H9 (cell line): ENCODE measurements at regions not wholly inside any gene's neighbourhood (a gene's known extent, or its start where the extent isn't known, plus 50 kb on each side); places are given as distances from the start of the nearest gene placed in this dataset.

Source experiments
- DNase-seq: peaks from one replicate; pipeline ENCODE4 v3.0.0-alpha.2; 2017
- H2AFZ ChIP-seq: one replicate; pipeline ENCODE4 v1.6.1; 2013; ENCODE audit warnings: mild to moderate bottlenecking, low read length, control low read depth, moderate library complexity
- H2AK5ac ChIP-seq: 2 replicates; pipeline ENCODE4 v1.6.1; 2013; ENCODE audit warnings: low read length, control low read depth, mixed read lengths; ENCODE audit not compliant: insufficient read length
- H2BK120ac ChIP-seq: one replicate; pipeline ENCODE4 v1.6.1; 2013; ENCODE audit warnings: low read depth, mild to moderate bottlenecking, low read length, control low read depth, inconsistent platforms; ENCODE audit not compliant: poor library complexity, severe bottlenecking
- H2BK12ac ChIP-seq: 2 replicates; pipeline ENCODE4 v1.6.1; 2013; ENCODE audit warnings: low read length, control low read depth, mixed read lengths, low read depth; ENCODE audit not compliant: insufficient read length
- H2BK15ac ChIP-seq: 2 replicates; pipeline ENCODE4 v1.6.1; 2013; ENCODE audit warnings: low read depth, low read length, control low read depth
- H2BK20ac ChIP-seq: one replicate; pipeline ENCODE4 v1.6.1; 2013; ENCODE audit warnings: low read depth, mild to moderate bottlenecking, low read length, control low read depth, inconsistent platforms; ENCODE audit not compliant: poor library complexity, severe bottlenecking
- H2BK5ac ChIP-seq: 2 replicates; pipeline ENCODE4 v1.6.1; 2013; ENCODE audit warnings: low read length, control low read depth, mixed read lengths; ENCODE audit not compliant: insufficient read length
- H3K14ac ChIP-seq: 2 replicates; pipeline ENCODE4 v1.6.1; 2013; ENCODE audit warnings: low read length, control low read depth; ENCODE audit not compliant: insufficient read depth
- H3K18ac ChIP-seq: 2 replicates; pipeline ENCODE4 v1.6.1; 2013; ENCODE audit warnings: low read depth, mild to moderate bottlenecking, mixed read lengths, low read length, control low read depth; ENCODE audit not compliant: insufficient read length
- H3K23ac ChIP-seq: 2 replicates; pipeline ENCODE4 v1.6.1; 2013; ENCODE audit warnings: low read length, control low read depth, mixed read lengths, low read depth; ENCODE audit not compliant: insufficient read length
- H3K23me2 ChIP-seq: 2 replicates; pipeline ENCODE4 v1.6.1; 2013; ENCODE audit warnings: low read depth, mild to moderate bottlenecking, mixed read lengths, low read length, control low read depth; ENCODE audit not compliant: insufficient read length, poor library complexity, severe bottlenecking
- H3K27ac ChIP-seq: 2 replicates; pipeline ENCODE4 v1.5.1; 2013; ENCODE audit warnings: low read length, control low read depth, mixed read lengths, low read depth; ENCODE audit not compliant: insufficient read length
- H3K27me3 ChIP-seq: 2 replicates; pipeline ENCODE4 v1.6.1; 2013; ENCODE audit warnings: low read length, control low read depth, inconsistent platforms; ENCODE audit not compliant: insufficient read depth
- H3K4ac ChIP-seq: 2 replicates; pipeline ENCODE4 v1.6.1; 2013; ENCODE audit warnings: low read depth, mild to moderate bottlenecking, control low read depth, inconsistent platforms, low read length, moderate library complexity
- H3K4me1 ChIP-seq: 2 replicates; pipeline ENCODE4 v1.6.1; 2013; ENCODE audit warnings: low read length, control low read depth, inconsistent platforms; ENCODE audit not compliant: insufficient read depth
- H3K4me2 ChIP-seq: 2 replicates; pipeline ENCODE4 v1.6.1; 2013; ENCODE audit warnings: low read length, control low read depth, mixed read lengths; ENCODE audit not compliant: insufficient read length, insufficient read depth
- H3K56ac ChIP-seq: 2 replicates; pipeline ENCODE4 v1.6.1; 2013; ENCODE audit warnings: low read depth, mild to moderate bottlenecking, mixed read lengths, low read length, control low read depth; ENCODE audit not compliant: insufficient read length
- H3K79me1 ChIP-seq: 2 replicates; pipeline ENCODE4 v1.6.1; 2013; ENCODE audit warnings: low read depth, mild to moderate bottlenecking, moderate library complexity, low read length, control low read depth, inconsistent platforms; ENCODE audit not compliant: insufficient read depth, poor library complexity, severe bottlenecking
- H3K79me2 ChIP-seq: 2 replicates; pipeline ENCODE4 v1.6.1; 2013; ENCODE audit warnings: low read length, control low read depth, inconsistent platforms; ENCODE audit not compliant: insufficient read depth
- H3K9ac ChIP-seq: 2 replicates; pipeline ENCODE4 v1.6.1; 2013; ENCODE audit warnings: low read length, control low read depth, mixed read lengths; ENCODE audit not compliant: insufficient read length; ENCODE audit errors: extremely low read depth
- H3K9me3 ChIP-seq: one replicate; pipeline ENCODE4 v1.6.1; 2013; ENCODE audit warnings: low read depth, low read length, inconsistent platforms; ENCODE audit not compliant: control insufficient read depth
- H3T11ph ChIP-seq: one replicate; pipeline ENCODE4 v1.6.1; 2013; ENCODE audit warnings: mild to moderate bottlenecking, low read length, control low read depth, inconsistent platforms
- H4K20me1 ChIP-seq: one replicate; pipeline ENCODE4 v1.6.1; 2013; ENCODE audit not compliant: control insufficient read depth, insufficient read length, insufficient read depth
- H4K5ac ChIP-seq: 2 replicates; pipeline ENCODE4 v1.6.1; 2013; ENCODE audit warnings: low read depth, mild to moderate bottlenecking, mixed read lengths, low read length, control low read depth; ENCODE audit not compliant: insufficient read length
- H4K8ac ChIP-seq: replicated peaks from 2 replicates; pipeline ENCODE4 v1.6.1; 2013; ENCODE audit warnings: low read length, control low read depth, mixed read lengths, low read depth; ENCODE audit not compliant: insufficient read length
- H4K91ac ChIP-seq: 2 replicates; pipeline ENCODE4 v1.6.1; 2013; ENCODE audit warnings: low read depth, mild to moderate bottlenecking, moderate library complexity, mixed read lengths, low read length, control low read depth; ENCODE audit not compliant: insufficient read length
- H3K27ac Mint-ChIP-seq, 3 experiments: 2 replicates in 2 of 3; 3 replicates in 1 of 3; pipeline ENCODE4 v1.8.0; 2020 to 2021; ENCODE audit warnings: mixed read lengths in 3 of 3, mild to moderate bottlenecking in 1 of 3, moderate library complexity in 1 of 3
- H3K27me3 Mint-ChIP-seq: 2 replicates; pipeline ENCODE4 v1.8.0; 2021; ENCODE audit warnings: low read depth, mild to moderate bottlenecking, moderate library complexity, mixed read lengths
- H3K36me3 Mint-ChIP-seq, 3 experiments: 2 replicates in 2 of 3; 3 replicates in 1 of 3; pipeline ENCODE4 v1.8.0; 2020 to 2021; ENCODE audit warnings: low read depth in 3 of 3, mixed read lengths in 3 of 3; ENCODE audit not compliant: insufficient read depth in 1 of 3
- H3K4me1 Mint-ChIP-seq, 2 experiments: 2 replicates each; pipeline ENCODE4 v1.8.0; 2020; ENCODE audit warnings: mixed read lengths in 2 of 2
- H3K4me3 Mint-ChIP-seq, 2 experiments: 2 replicates in 1 of 2; 3 replicates in 1 of 2; pipeline ENCODE4 v1.8.0; 2020 to 2021; ENCODE audit warnings: mild to moderate bottlenecking in 2 of 2, mixed read lengths in 2 of 2, moderate library complexity in 1 of 2
- H3K9me3 Mint-ChIP-seq, 2 experiments: 2 replicates in 1 of 2; 3 replicates in 1 of 2; pipeline ENCODE4 v1.8.0; 2020; ENCODE audit warnings: mild to moderate bottlenecking in 2 of 2, mixed read lengths in 2 of 2, moderate library complexity in 1 of 2
- CTCF ChIP-seq: fragments of 200-600 bp; sonication (generic); conservative IDR thresholded peaks from 3 replicates; pipeline ENCODE4 v1.8.0; 2021; ENCODE audit warnings: antibody characterized with exemption, mild to moderate bottlenecking
- WGBS: extraction: QIAGEN DNeasy Blood & Tissue Kit; methylation state at CpG from one replicate; pipeline ENCODE4 v1.1.7; 2013; ENCODE audit warnings: missing lambda C conversion rate, low lambda C conversion rate, mixed read lengths; ENCODE audit not compliant: insufficient read length; ENCODE audit errors: extremely low coverage; 5-methylcytosine and 5-hydroxymethylcytosine counted together

- no peak for TF ChIP-seq CTCF
- Histone ChIP-seq H2AFZ (no peak overlapping the region), H3K18ac (no peak overlapping the region), H4K20me1 (no peaks in the 10 kb centered on the region), H2BK120ac (no peak overlapping the region), H2AK5ac (no peak overlapping the region), H3K79me1 (no peaks in the 10 kb centered on the region), H3K27ac (no peak overlapping the region), H3K14ac (no peak overlapping the region), H3K27me3 (no peaks in the 10 kb centered on the region), H3T11ph (no peak overlapping the region), H2BK12ac (no peak overlapping the region), H3K4me2 (no peak overlapping the region), H4K5ac (no peak overlapping the region), H3K4me1 (no peaks in the 10 kb centered on the region), H3K23me2 (no peaks in the 10 kb centered on the region), H4K8ac (no peak overlapping the region), H2BK20ac (no peak overlapping the region), H2BK15ac (no peak overlapping the region), H3K9ac (no peak overlapping the region), H3K56ac (no peak overlapping the region), H3K79me2 (no peaks in the 10 kb centered on the region), H2BK5ac (no peak overlapping the region), H4K91ac (no peak overlapping the region), H3K23ac (no peak overlapping the region), H3K9me3 (peaks cover 88% of the 10 kb centered on the region), H3K4ac (no peak overlapping the region)
- no peak for DNase-seq
- Mint-ChIP-seq H3K27me3 (peaks cover 8% of the 10 kb centered on the region), H3K4me1 (no peaks in the 10 kb centered on the region), H3K9me3 (peaks cover 90 to 95% of the 10 kb centered on the region in 2 experiments), H3K36me3 (peaks cover 25 to 37% (median 30%) of the 10 kb centered on the region in 3 experiments), H3K4me3 (no peak overlapping the region), H3K27ac (no peak overlapping the region)
- no CpG with 5 or more reads among the region's 3 CpGs for WGBS
Measured at GRCh38 chr7:57381581-57381980, 68.4 kb upstream of the ZNF716 start.
